Stimulated activated CD4-positive, alpha-beta T cell treated with anti-CD3 and anti-CD28 coated beads, Interleukin-4, amount 100 ng/mL, for 1 hour (primary cell): ENCODE measurements at regions not wholly inside any gene's neighbourhood (a gene's known extent, or its start where the extent isn't known, plus 50 kb on each side); places are given as distances from the start of the nearest gene placed in this dataset.

Experiments used
- DNase-seq: peaks from one replicate; pipeline ENCODE4 v3.0.0-alpha.2; 2020

DNA sequence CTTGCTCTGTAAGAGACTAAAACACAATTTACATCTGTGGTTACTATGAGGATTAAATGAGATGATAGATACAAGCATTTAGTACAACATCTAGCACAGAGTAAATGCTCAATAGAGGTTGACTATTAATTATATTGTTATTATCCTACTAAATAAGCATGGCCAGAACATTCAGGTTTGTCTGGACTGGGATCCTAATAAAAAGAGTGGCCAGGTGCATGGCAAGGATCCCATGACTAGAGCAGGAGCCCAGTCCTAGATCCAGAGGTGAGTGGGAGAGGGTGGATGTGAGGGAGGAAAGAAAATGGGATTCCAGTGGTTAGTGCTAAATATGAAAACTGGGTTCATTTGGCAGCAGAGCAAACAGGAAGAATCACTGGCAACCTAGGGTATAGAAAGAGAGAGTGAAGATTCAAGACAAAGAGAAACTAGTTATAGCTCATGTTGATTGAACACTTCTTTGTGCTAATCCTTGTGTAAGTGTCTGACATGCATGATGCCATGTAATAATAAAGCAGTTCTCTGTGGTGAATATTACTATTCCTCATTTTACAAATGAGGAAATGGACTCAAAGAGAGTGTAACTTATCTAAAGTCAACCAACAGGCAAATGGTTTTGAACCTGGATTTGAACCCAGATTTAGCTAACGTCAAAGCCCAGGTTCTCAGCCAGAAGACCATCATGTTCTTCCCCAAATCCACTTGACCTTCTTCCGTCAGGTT lies 71.1 kb upstream of the FGGY start:
- no peak for DNase-seq

DNA sequence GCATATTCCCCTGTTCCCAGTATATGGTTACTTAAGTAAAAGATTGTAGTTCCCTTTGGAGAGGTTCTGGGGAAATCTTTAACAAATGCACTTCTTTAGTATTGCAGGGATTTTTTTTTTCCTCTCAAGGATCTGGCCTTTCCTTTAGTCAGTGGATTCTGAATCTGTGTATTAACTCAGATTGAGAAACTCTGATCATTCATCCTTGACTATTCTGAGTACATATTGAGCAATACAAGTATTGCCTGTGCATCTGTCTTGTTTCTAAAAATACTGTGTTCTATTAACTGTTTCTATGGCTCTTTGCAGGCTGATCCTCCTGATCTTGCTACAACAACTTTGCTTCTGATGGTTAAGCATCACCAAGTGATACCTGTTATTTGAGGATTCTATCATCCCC lies 67.8 kb upstream of the FGGY start:
- DNase-seq = no peak

DNA sequence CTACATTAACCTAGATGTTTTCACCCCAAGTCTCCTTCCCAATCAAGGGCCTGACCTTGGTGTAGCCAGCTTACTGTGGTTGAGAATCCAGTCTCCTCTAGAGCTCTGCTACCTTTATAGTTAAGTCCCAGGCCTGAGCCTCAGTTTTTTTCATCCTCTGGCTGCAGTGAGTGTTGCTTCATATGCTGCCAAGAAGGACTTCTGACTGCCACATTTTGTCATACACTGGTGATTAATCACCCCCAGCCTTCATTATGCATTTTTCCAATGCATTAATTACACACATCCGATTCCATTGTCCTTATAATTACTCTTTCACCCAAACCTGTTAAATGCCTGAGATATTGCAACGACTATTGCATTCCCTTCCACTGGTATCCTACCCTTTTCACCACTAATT lies 66.3 kb upstream of the FGGY start:
- DNase-seq = no peak

DNA sequence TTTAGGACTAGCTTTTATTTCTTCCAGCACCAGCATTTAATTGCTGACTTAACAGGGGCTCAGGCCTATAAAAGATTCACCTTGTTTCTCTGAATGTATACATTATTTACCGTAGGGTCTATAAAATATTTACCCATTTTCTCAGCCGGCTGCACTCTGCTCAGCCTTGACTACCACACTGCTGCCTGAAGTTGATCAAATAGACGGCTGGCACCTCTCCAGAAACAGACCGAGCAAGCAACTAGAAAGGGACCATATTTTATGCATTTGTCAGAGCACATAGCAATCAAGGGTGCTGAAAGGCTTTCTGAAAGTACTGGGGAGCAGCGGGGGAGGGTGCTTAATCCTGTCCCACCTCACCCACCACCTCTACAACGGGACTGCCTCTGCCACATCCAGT lies 64.7 kb upstream of the FGGY start:
- no peak for DNase-seq

DNA sequence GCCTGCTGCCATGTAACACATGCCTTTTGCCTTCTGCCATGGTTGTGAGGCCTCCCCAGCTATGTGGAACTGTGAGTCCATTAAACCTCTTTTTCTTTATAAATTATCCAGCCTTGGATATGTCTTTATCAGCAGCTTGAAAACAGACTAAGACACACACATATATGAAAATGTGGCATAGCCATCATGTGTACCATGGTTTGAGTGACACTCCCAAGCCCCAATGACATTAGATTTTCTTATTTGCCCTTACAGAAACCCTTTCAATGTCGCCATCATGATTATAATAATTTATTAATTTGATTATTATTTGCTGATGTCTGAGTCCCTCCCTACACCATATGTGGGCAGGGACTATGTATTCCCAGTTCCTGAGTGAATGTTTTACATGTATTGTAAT lies 63.5 kb upstream of the FGGY start:
- no peak for DNase-seq

DNA sequence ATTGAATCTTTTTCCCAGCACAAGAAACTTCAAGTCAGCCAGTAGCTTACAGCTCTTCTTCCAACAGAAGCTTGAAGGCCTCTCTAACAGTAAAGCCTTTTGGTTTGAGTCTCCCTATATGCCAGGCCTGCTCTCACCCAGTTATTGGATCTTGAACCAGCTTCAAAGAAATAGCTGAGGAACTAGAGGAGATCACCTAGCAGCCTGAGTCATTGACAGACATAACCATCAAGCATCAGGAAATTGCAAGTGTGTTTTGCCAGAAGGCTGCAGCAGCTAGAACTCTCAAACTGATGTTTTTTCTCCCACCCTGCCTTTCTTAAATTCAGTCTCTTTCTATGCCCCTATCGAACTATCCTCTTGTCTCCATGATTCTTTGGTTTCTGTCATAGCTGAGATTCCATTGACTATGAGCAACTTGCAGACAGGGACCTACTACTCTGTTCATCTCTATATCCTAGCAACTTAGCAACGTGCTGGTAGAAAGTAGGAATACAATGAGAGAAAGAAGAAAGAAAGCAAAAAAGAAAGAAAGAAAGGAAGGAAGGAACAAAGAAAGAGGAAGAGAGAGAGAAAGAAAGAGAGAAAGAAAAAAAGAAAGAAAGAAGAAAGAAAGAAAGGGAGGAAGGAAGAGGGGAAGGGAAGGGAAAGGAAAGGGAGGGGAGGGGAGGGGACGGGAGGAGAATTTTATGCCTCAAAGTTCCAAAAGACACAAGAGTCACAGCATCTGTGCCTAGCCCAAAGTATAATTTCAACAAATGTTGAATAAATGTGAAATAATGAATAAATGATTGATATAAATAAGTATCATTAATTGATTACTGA lies 60.0 kb upstream of the FGGY start:
- no peak for DNase-seq

DNA sequence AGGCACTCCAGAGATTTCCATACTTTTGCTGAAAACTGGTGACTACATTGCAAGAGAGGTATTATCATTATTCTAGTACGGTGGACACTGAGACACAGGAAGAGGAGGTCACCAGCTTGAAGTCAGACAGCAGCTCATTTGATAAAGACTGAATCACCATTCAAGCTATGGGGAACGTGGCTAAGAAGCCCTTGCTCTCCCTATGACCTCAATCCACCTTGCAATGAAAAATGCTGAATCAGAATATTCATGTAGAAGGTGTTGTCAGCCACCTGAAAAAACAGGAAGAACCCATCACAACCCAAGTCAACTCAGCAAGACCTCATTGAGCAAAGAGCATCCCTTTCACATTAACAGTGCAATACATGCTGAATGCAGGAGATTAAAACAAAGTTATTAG lies 59.0 kb upstream of the FGGY start:
- DNase-seq = no peak

DNA sequence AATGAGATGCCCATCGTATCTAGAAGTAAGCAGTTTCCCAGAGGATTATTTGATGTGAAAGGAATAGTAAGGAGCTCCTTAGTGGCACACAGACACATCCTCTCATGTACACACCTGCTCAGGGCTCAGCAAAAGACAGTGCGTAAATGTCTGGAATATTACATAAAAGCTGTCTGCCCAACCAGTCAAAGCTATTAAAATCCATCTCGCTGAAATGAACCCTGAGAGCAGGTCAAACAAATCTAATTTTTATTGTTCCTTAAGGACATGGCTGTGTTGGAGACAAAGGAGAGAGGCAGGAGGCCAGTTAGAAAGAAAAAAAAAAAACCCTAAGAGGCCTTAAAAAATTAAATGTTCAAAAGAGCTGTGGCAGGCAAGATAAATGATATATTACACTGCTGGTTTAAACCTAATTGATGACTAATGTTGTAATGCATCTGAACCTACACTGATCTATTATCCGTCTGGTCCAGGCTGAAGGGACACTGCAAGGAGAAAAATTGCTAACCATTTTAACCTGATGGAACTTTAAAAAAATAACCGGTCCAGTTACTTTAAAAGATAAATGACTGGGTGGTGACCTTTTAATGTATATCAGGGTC lies 58.5 kb upstream of the FGGY start:
- DNase-seq = no peak

DNA sequence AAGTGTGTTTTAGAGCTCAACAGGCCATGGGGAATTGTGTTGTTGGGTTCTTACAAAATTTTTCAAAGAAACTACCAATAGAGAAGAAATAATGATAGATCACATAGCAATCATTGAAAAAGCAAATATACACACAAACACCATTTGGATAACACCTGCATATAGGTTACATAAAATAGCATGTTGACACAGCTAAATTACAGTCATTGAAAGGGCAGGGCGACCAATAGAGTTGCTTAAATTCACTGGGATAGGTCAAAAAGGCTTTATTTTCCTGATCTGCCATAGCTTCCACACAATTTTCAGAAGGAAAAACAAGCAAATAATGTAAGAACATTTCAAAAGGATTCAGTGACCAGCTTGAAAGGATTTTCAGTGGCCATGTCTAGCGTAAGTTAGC lies 57.9 kb upstream of the FGGY start:
- no peak for DNase-seq

DNA sequence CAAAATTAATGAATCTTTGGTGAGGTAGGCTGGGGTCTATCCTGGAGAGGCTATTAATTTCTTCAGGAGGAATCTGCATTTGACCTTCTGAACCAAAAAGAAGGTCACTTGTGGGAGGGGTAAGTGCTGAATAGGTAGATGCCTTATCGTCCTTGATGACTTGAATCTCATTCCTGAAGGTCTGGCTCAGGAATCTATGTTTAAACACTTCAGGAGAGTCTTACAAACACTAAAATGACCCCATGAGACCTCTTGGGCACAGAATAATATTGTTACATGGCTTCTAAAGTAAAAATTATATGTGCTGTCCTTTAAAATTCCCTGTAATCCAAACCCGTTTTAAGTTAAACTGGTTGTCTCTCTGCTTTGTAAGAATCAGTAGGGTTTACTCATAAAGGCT lies 55.0 kb upstream of the FGGY start:
- no peak for DNase-seq

DNA sequence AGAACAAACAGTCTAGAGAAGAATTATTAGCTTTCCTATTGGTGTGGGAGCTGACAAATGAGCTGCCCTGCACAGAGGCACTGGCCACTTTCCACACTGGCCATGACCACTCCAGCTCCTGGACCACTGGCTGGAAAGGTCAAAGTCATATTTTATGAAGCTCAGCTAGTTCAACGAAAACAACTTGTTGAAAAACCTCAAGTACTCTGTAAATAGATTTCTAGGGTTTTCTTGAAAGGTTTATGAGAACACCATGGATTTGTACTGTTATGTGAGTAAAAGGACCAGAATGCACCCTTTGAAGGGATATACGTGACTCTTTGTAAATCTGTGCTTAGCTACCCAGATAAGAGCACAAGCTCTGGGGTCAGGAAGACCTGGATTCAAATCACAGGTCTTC lies 54.5 kb upstream of the FGGY start:
- DNase-seq = no peak

DNA sequence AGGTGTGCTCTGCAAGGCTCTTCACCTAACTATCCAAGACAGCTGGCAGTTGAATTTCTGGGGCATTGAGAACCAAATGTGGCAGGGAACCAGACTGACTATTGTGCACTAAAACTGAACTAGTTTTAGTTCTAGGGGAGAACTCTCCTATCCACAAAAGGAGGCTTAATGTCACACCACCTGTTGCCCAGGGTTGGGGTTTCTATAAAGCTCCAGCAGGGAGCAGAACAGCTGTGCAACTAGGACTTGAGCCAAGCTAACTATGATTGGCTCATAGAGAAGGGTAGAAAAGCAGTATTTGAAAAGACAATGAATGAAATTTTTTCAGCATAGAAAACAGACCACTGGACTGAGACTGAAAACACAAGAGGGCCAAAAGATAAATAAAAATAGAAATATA lies 53.3 kb upstream of the FGGY start:
- DNase-seq = no peak

DNA sequence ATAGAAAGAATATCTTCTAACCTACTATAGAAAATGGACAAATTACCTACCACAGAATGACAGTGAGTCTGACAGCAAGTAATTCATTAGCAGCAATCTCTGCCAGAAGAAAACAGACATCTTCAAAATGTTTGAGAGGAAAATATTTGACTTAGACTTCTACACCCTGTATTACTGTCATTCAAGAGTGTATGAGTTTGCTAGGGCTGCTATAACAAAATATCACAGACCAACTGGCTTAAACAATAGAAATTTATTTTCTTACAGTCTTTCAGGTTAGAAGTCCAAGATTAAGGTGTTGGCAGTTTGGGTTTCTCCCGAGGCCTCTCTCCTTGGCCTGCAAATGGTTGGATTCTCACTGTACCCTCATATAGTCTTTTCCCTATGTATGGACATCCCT lies 52.9 kb upstream of the FGGY start:
- no peak for DNase-seq

DNA sequence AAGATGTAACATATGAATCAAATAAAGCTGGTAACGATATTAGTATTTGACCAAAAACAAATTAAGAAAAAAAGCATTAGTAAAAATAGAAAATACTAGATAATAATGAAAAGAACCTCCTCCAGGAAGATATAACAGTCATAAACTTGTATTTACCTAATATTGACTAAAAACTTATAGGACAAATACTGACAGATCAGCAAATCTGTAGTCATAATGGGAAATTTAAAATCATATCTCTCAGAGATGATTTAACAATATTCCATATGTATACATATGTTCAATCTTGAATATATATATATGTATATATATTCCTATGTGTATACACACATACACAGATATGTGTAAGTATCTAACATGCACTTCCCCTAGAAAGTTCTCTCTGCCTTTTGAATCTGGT lies 52.0 kb upstream of the FGGY start:
- DNase-seq = no peak
